GM20000 (cell line): ENCODE measurements at regions not wholly inside any gene's neighbourhood (a gene's known extent, or its start where the extent isn't known, plus 50 kb on each side); places are given as distances from the start of the nearest gene placed in this dataset.

Source experiments
- DNase-seq: peaks from one replicate; pipeline ENCODE4 v3.0.0; 2012; ENCODE audit warnings: low spot score
- TF ChIP-seq, protein P1 (sequence below): IDR thresholded peaks from 2 replicates; pipeline ENCODE4 v1.5.1; 2012; ENCODE audit warnings: mild to moderate bottlenecking, control low read depth; ENCODE audit errors: extremely low read depth, missing control alignments

DNA sequence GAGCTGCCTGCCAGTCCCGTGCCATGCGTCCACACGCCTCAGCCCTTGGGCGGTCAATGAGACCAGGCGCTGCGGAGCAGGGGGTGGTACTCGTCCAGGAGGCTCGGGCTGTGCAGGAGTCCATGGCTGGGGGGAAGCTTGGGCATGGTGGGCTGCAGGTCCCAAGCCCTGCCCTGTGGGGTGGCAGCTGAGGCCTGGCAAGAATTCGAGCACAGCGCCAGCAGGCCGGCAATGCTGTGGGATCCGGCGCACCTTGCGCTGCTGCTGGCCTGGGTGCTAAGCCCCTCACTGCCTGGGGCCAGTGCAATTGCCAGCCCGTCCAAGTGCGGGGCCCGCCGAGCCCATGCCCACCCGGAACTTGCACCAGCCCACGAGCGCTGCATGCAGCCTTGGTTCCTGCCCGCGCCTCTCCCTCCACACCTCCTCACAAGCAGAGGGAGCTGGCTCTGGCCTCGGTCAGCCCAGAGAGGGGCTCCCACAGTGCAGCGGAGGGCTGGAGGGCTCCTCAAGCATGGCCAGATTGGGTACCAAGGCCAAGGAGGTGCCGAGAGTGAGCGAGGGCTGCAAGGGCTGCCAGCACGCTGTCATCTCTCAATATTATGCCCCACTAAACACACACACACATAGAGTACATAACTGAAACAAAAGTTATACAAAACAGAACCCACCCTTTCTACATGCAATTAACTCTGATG, 307.7 kb downstream of the LMO4 start:
- TF ChIP-seq, protein P1, sequence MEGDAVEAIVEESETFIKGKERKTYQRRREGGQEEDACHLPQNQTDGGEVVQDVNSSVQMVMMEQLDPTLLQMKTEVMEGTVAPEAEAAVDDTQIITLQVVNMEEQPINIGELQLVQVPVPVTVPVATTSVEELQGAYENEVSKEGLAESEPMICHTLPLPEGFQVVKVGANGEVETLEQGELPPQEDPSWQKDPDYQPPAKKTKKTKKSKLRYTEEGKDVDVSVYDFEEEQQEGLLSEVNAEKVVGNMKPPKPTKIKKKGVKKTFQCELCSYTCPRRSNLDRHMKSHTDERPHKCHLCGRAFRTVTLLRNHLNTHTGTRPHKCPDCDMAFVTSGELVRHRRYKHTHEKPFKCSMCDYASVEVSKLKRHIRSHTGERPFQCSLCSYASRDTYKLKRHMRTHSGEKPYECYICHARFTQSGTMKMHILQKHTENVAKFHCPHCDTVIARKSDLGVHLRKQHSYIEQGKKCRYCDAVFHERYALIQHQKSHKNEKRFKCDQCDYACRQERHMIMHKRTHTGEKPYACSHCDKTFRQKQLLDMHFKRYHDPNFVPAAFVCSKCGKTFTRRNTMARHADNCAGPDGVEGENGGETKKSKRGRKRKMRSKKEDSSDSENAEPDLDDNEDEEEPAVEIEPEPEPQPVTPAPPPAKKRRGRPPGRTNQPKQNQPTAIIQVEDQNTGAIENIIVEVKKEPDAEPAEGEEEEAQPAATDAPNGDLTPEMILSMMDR, result no peak

DNA sequence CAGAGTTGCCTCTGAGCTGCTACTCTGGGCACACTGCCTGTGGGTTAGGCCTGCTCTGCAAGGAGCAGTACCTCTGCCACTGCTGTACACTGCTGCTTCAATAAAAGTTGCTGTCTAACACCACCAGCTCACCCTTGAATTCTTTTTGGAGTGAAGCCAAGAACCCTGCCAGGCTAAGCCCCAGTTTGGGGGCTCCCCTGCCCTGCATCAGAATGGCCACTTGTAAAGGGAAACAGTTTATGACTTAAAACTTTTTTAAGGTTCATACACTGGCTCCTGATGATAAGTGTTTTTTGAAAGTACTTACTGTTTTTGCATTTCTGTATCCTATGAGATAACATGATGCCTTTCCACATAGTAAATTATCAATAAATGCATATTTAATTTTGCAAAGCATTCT, 310.0 kb downstream of the LMO4 start:
- TF ChIP-seq, protein P1, result no peak
- no peak for DNase-seq

More for the DNA sequence above, 307.7 kb downstream of the LMO4 start:
- no peak for DNase-seq

DNA sequence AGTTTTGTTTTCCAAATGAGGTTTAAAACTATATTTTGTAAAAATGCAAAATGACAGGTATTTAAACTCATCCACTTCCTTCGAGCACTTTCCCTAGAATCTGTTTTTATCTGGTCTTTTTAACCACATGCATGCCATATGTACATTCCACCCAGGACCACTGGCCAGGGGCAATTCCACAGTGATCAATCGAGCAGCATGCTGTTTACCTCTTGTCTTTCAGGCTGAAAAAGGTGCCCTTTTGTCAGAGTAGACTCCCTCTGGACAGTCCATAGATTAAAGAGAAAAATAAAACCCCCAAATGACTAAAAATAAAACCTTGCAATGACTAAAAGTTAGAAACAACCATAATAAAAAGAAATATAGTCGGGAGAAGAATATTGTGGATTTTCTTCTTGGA, 313.3 kb downstream of the LMO4 start:
- TF ChIP-seq, protein P1, result no peak
- no peak for DNase-seq

DNA sequence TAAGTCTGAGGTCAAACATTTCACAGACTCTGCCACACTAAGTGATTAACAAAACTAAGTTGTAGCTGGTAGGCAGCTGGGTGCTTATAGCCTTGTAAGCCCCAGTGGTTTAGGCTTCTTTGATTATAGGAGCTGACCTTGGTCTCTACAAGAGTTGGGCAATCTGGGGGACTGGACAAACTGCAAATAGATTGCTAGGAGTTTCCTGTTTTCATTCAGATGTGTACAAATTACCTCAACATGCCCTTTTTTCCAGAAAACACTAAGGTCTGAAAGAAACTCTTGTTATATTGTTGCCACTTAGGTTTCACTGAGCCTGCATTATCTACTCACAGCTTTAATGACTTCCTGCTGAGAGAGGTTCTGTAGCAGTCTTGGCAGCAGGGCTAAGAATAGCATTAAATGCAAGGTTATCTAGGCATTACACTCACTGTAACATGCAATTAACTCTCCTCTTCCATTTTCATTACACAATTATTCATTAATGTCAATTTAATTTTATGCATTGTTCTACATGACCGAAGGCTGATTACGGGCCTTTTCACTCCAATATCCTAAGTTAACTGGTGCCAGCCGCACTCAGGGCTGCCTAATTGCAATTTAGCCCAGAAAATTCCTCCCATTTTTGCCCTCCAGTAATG, 314.0 kb downstream of the LMO4 start:
- TF ChIP-seq, protein P1, result no peak
- DNase-seq, result no peak

DNA sequence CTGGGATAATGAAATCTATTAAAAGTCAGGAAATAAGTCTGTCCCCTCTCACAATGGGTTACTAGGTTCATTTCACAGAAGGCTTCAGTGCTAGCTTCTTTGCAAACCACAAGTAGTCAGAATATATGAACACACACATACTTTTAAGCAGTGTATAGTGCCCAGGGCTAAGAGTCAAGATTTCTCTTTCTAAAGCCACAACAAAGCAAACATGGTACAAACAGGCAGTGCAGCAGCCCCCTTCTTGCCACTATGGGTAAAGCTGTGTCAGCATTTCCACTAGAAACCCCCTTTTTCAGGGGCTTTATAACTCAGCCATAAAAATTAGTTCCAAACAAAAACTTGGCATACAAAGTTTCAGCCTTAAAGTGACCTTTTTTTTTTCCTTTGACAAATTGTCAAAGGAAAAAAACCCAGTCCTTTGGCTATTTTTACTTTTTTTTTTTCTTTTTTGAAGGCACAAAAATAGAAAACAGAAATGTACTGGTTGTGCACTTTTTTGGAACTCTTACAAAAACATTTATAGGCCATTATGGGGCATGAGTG, 315.4 kb downstream of the LMO4 start:
- TF ChIP-seq, protein P1, result no peak
- DNase-seq, result no peak

DNA sequence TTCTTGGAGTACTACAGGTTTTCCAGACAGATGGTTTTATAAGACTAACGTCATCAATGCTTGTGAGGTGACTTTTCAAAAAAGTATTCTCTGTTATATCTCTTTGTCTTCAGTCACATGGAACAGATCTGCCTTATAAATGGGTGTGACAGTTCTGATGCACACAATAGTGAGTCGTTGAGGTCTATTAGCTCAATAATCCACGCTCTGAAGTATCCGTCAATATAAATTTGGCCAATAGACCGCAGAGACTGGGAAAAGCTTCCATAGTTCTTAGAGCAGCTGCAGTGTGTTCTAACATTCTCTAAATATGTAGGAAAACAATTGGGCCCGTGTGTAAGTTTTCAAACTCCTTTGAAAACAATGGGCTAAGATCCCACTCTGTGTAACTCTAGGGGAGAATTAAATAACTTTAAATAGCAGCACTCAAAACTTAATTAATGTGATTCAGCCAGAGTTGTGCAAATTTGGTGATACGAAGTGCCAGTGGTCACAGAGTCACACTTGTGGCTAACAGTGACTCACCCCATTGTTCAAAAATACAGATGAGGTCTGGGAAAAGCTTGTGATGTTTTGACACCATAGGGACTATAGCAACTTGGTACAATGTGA, 316.0 kb downstream of the LMO4 start:
- DNase-seq, result no peak

More for the DNA sequence above, 316.0 kb downstream of the LMO4 start:
- TF ChIP-seq, protein P1, result no peak
